ENCODE measurements at regions not wholly inside any gene's neighbourhood (a gene's known extent, or its start where the extent isn't known, plus 50 kb on each side); places are given as distances from the start of the nearest gene placed in this dataset.

- Histone ChIP-seq H3K27me3 (ENCODE audit: control insufficient read depth in 3 of 3, insufficient read depth in 3 of 3, low read length in 3 of 3) (no peaks in the 10 kb centered on the region), H3K4me1 (ENCODE audit: control insufficient read depth in 3 of 3, insufficient read depth in 2 of 3, low read depth in 1 of 3, low read length in 2 of 3) (no peaks in the 10 kb centered on the region), H3K4me3 (ENCODE audit: low read depth in 1 of 3, low read length in 3 of 3) (no peak overlapping the region), H3K9me3 (ENCODE audit: control insufficient read depth in 2 of 2, insufficient read depth in 1 of 2, low read depth in 1 of 2, low read length in 1 of 2) (no peaks in the 10 kb centered on the region), H3K36me3 (ENCODE audit: control insufficient read depth in 3 of 3, insufficient read depth in 2 of 3, low read depth in 1 of 3, low read length in 3 of 3) (no peaks in the 10 kb centered on the region), H3K27ac (ENCODE audit: low read depth in 1 of 3, low read length in 2 of 3) (no peak overlapping the region)
- FAIRE-seq (no peak), DNase-seq (no peak)
- 85 to 90% (median 88%) methylated on average over 5 of the region's 5 CpGs for WGBS, 3 donors
Measured at GRCh38 chr13:36750046-36750445, 69.0 kb upstream of the RFXAP start.

- 72 to 81% (median 80%) methylated on average over 3 of the region's 3 CpGs for WGBS, 3 donors
- no peaks in the 10 kb centered on the region for H3K9me3 ChIP-seq (ENCODE audit: control insufficient read depth in 2 of 2, insufficient read depth in 1 of 2, low read depth in 1 of 2, low read length in 1 of 2)
- no peak for FAIRE-seq
- H3K36me3 ChIP-seq (ENCODE audit: control insufficient read depth in 3 of 3, insufficient read depth in 2 of 3, low read depth in 1 of 3, low read length in 3 of 3), result no peaks in the 10 kb centered on the region
- H3K4me1 ChIP-seq (ENCODE audit: control insufficient read depth in 3 of 3, insufficient read depth in 2 of 3, low read depth in 1 of 3, low read length in 2 of 3), result no peaks in the 10 kb centered on the region
- no peak overlapping the region for H3K27ac ChIP-seq (ENCODE audit: low read depth in 1 of 3, low read length in 2 of 3)
- H3K27me3 ChIP-seq (ENCODE audit: control insufficient read depth in 3 of 3, insufficient read depth in 3 of 3, low read length in 3 of 3), result no peaks in the 10 kb centered on the region
- no peak overlapping the region for H3K4me3 ChIP-seq (ENCODE audit: low read depth in 1 of 3, low read length in 3 of 3)
- DNase-seq, result no peak
Measured at GRCh38 chr13:36750461-36750860, 68.6 kb upstream of the RFXAP start.

DNA sequence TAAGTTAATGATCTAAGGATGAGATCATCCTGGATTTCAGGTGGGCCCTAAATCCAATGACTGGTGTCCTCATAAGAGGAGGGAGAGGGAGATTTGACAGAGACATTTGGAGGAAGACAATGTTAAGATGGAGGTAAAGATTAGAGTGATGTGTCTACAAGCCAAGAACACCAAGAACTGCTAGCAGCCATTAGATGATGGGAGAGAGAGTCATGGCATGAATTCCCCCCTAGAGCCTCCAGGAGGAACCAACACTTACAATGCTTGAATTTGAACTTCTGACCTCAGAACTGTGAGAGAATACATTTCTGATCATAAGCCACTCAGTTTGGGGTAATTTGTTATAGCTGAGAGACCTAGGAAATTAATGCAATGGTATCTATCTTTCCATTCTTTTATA lies 68.1 kb upstream of the RFXAP start:
- FAIRE-seq, result no peak
- Histone ChIP-seq H3K4me1 (ENCODE audit: control insufficient read depth in 3 of 3, insufficient read depth in 2 of 3, low read depth in 1 of 3, low read length in 2 of 3) (no peaks in the 10 kb centered on the region), H3K27ac (ENCODE audit: low read depth in 1 of 3, low read length in 2 of 3) (no peak overlapping the region), H3K36me3 (ENCODE audit: control insufficient read depth in 3 of 3, insufficient read depth in 2 of 3, low read depth in 1 of 3, low read length in 3 of 3) (no peaks in the 10 kb centered on the region), H3K27me3 (ENCODE audit: control insufficient read depth in 3 of 3, insufficient read depth in 3 of 3, low read length in 3 of 3) (no peaks in the 10 kb centered on the region), H3K4me3 (ENCODE audit: low read depth in 1 of 3, low read length in 3 of 3) (no peak overlapping the region), H3K9me3 (ENCODE audit: control insufficient read depth in 2 of 2, insufficient read depth in 1 of 2, low read depth in 1 of 2, low read length in 1 of 2) (no peaks in the 10 kb centered on the region)
- no peak for DNase-seq

GRCh38 chr13:36752673-36753072 lies 66.3 kb upstream of the RFXAP start:
- DNase-seq (no peak), FAIRE-seq (no peak)
- Histone ChIP-seq H3K27me3 (ENCODE audit: control insufficient read depth in 3 of 3, insufficient read depth in 3 of 3, low read length in 3 of 3) (no peaks in the 10 kb centered on the region), H3K4me3 (ENCODE audit: low read depth in 1 of 3, low read length in 3 of 3) (no peak overlapping the region), H3K4me1 (ENCODE audit: control insufficient read depth in 3 of 3, insufficient read depth in 2 of 3, low read depth in 1 of 3, low read length in 2 of 3) (no peaks in the 10 kb centered on the region), H3K36me3 (ENCODE audit: control insufficient read depth in 3 of 3, insufficient read depth in 2 of 3, low read depth in 1 of 3, low read length in 3 of 3) (no peaks in the 10 kb centered on the region), H3K9me3 (ENCODE audit: control insufficient read depth in 2 of 2, insufficient read depth in 1 of 2, low read depth in 1 of 2, low read length in 1 of 2) (no peaks in the 10 kb centered on the region), H3K27ac (ENCODE audit: low read depth in 1 of 3, low read length in 2 of 3) (no peak overlapping the region)
- WGBS, 3 donors, result 64 to 80% (median 78%) methylated on average over 2 of the region's 2 CpGs

GRCh38 chr13:36753176-36753575 lies 65.8 kb upstream of the RFXAP start:
- Histone ChIP-seq H3K4me1 (ENCODE audit: control insufficient read depth in 3 of 3, insufficient read depth in 2 of 3, low read depth in 1 of 3, low read length in 2 of 3) (no peaks in the 10 kb centered on the region), H3K27me3 (ENCODE audit: control insufficient read depth in 3 of 3, insufficient read depth in 3 of 3, low read length in 3 of 3) (no peaks in the 10 kb centered on the region), H3K9me3 (ENCODE audit: control insufficient read depth in 2 of 2, insufficient read depth in 1 of 2, low read depth in 1 of 2, low read length in 1 of 2) (no peaks in the 10 kb centered on the region), H3K27ac (ENCODE audit: low read depth in 1 of 3, low read length in 2 of 3) (no peak overlapping the region), H3K36me3 (ENCODE audit: control insufficient read depth in 3 of 3, insufficient read depth in 2 of 3, low read depth in 1 of 3, low read length in 3 of 3) (no peaks in the 10 kb centered on the region), H3K4me3 (ENCODE audit: low read depth in 1 of 3, low read length in 3 of 3) (no peak overlapping the region)
- DNase-seq (no peak), FAIRE-seq (no peak)

DNA sequence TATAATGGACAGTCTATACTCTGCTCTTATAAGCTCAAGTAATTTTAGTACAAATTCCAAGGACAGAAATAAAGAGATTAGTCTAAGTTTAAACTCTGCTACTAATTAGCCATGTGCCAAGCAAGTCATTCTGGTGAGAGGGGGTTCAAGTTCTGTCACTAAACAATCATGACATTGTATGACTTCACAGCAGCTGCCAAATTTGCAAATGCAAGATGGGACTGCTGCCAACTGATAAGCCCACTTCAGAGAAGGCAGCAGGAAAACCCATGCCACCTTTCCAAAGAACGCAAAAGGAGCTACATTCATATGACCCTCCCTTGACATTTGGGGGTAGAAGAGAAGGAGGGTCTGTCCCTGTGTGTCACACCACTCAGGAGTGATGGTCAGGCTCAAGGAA lies 60.7 kb upstream of the RFXAP start:
- DNase-seq (peak; percentile 13 to 33), FAIRE-seq (no peak)
- Histone ChIP-seq H3K27ac (ENCODE audit: low read depth in 1 of 3, low read length in 2 of 3) (no peak overlapping the region), H3K36me3 (ENCODE audit: control insufficient read depth in 3 of 3, insufficient read depth in 2 of 3, low read depth in 1 of 3, low read length in 3 of 3) (no peaks in the 10 kb centered on the region), H3K4me3 (ENCODE audit: low read depth in 1 of 3, low read length in 3 of 3) (no peak overlapping the region), H3K9me3 (ENCODE audit: control insufficient read depth in 2 of 2, insufficient read depth in 1 of 2, low read depth in 1 of 2, low read length in 1 of 2) (no peaks in the 10 kb centered on the region), H3K27me3 (ENCODE audit: control insufficient read depth in 3 of 3, insufficient read depth in 3 of 3, low read length in 3 of 3) (no peaks in the 10 kb centered on the region), H3K4me1 (ENCODE audit: control insufficient read depth in 3 of 3, insufficient read depth in 2 of 3, low read depth in 1 of 3, low read length in 2 of 3) (peaks cover 0 to 2% (median 0%) of the 10 kb centered on the region in 3 donors)
- WGBS, 3 donors, result 5 to 33% (median 9%) methylated on average over 1 of the region's 1 CpG

GRCh38 chr13:36763126-36763722 lies 55.8 kb upstream of the RFXAP start:
- H3K36me3 ChIP-seq (ENCODE audit: control insufficient read depth in 3 of 3, insufficient read depth in 2 of 3, low read depth in 1 of 3, low read length in 3 of 3), result no peaks in the 10 kb centered on the region
- no peak overlapping the region for H3K27ac ChIP-seq (ENCODE audit: low read depth in 1 of 3, low read length in 2 of 3)
- peaks cover 0 to 2% (median 0%) of the 10 kb centered on the region in 3 donors for H3K4me1 ChIP-seq (ENCODE audit: control insufficient read depth in 3 of 3, insufficient read depth in 2 of 3, low read depth in 1 of 3, low read length in 2 of 3)
- peaks cover 0 to 5% of the 10 kb centered on the region in 2 donors for H3K9me3 ChIP-seq (ENCODE audit: control insufficient read depth in 2 of 2, insufficient read depth in 1 of 2, low read depth in 1 of 2, low read length in 1 of 2)
- DNase-seq, result no peak
- peaks cover 0 to 2% (median 0%) of the 10 kb centered on the region in 3 donors for H3K27me3 ChIP-seq (ENCODE audit: control insufficient read depth in 3 of 3, insufficient read depth in 3 of 3, low read length in 3 of 3)
- FAIRE-seq, result no peak
- H3K4me3 ChIP-seq (ENCODE audit: low read depth in 1 of 3, low read length in 3 of 3), result no peak overlapping the region
- WGBS, 3 donors, result 79 to 83% (median 82%) methylated on average over 5 of the region's 5 CpGs

- H3K4me3 ChIP-seq (ENCODE audit: low read depth in 1 of 3, low read length in 3 of 3), result no peak overlapping the region
- H3K27me3 ChIP-seq (ENCODE audit: control insufficient read depth in 3 of 3, insufficient read depth in 3 of 3, low read length in 3 of 3), result peaks cover 0 to 2% (median 0%) of the 10 kb centered on the region in 3 donors
- no peaks in the 10 kb centered on the region for H3K36me3 ChIP-seq (ENCODE audit: control insufficient read depth in 3 of 3, insufficient read depth in 2 of 3, low read depth in 1 of 3, low read length in 3 of 3)
- no peaks in the 10 kb centered on the region for H3K4me1 ChIP-seq (ENCODE audit: control insufficient read depth in 3 of 3, insufficient read depth in 2 of 3, low read depth in 1 of 3, low read length in 2 of 3)
- WGBS, 3 donors, result 43 to 56% (median 55%) methylated on average over 3 of the region's 3 CpGs
- peaks cover 0 to 5% of the 10 kb centered on the region in 2 donors for H3K9me3 ChIP-seq (ENCODE audit: control insufficient read depth in 2 of 2, insufficient read depth in 1 of 2, low read depth in 1 of 2, low read length in 1 of 2)
- no peak overlapping the region for H3K27ac ChIP-seq (ENCODE audit: low read depth in 1 of 3, low read length in 2 of 3)
- FAIRE-seq (no peak), DNase-seq (no peak)
Measured at GRCh38 chr13:36764536-36764935, 54.5 kb upstream of the RFXAP start.

GRCh38 chr13:36764957-36765356 lies 54.1 kb upstream of the RFXAP start:
- Histone ChIP-seq H3K36me3 (ENCODE audit: control insufficient read depth in 3 of 3, insufficient read depth in 2 of 3, low read depth in 1 of 3, low read length in 3 of 3) (no peaks in the 10 kb centered on the region), H3K27ac (ENCODE audit: low read depth in 1 of 3, low read length in 2 of 3) (no peak overlapping the region), H3K27me3 (ENCODE audit: control insufficient read depth in 3 of 3, insufficient read depth in 3 of 3, low read length in 3 of 3) (peaks cover 0 to 2% (median 0%) of the 10 kb centered on the region in 3 donors), H3K4me3 (ENCODE audit: low read depth in 1 of 3, low read length in 3 of 3) (no peak overlapping the region), H3K4me1 (ENCODE audit: control insufficient read depth in 3 of 3, insufficient read depth in 2 of 3, low read depth in 1 of 3, low read length in 2 of 3) (no peaks in the 10 kb centered on the region), H3K9me3 (ENCODE audit: control insufficient read depth in 2 of 2, insufficient read depth in 1 of 2, low read depth in 1 of 2, low read length in 1 of 2) (peaks cover 0 to 5% of the 10 kb centered on the region in 2 donors)
- DNase-seq (no peak), FAIRE-seq (no peak)
- WGBS, 3 donors, result 6 to 41% (median 35%) methylated on average over 1 of the region's 1 CpG

Data from small intestine (tissue), 7 donors.